Type B pancreatic cell (in vitro differentiated cells): ENCODE measurements at regions not wholly inside any gene's neighbourhood (a gene's known extent, or its start where the extent isn't known, plus 50 kb on each side); places are given as distances from the start of the nearest gene placed in this dataset.

Experiments
- DNase-seq: peaks from one replicate; pipeline ENCODE4 v3.0.0; 2021; ENCODE audit warnings: mixed read lengths; ENCODE audit not compliant: unreplicated experiment; ENCODE audit errors: extremely low spot score
- H3K27ac Mint-ChIP-seq: 2 replicates; pipeline ENCODE4 v1.8.0; 2021; ENCODE audit warnings: mild to moderate bottlenecking, mixed read lengths
- H3K27me3 Mint-ChIP-seq: 2 replicates; pipeline ENCODE4 v1.8.0; 2021; ENCODE audit warnings: mixed read lengths
- H3K36me3 Mint-ChIP-seq: 2 replicates; pipeline ENCODE4 v1.8.0; 2021; ENCODE audit warnings: mixed read lengths
- H3K4me1 Mint-ChIP-seq: one replicate; pipeline ENCODE4 v1.8.0; 2021; ENCODE audit warnings: mixed read lengths; ENCODE audit not compliant: unreplicated experiment
- H3K4me3 Mint-ChIP-seq: 2 replicates; pipeline ENCODE4 v1.8.0; 2021; ENCODE audit warnings: mild to moderate bottlenecking, mixed read lengths
- H3K9me3 Mint-ChIP-seq: 2 replicates; pipeline ENCODE4 v1.8.0; 2021; ENCODE audit warnings: mixed read lengths
- TF ChIP-seq, protein P1 (sequence below): fragments of 200-600 bp; sonication (generic); conservative IDR thresholded peaks from 2 replicates; pipeline ENCODE4 v1.5.0; 2021; ENCODE audit warnings: antibody characterized with exemption, mild to moderate bottlenecking

DNA sequence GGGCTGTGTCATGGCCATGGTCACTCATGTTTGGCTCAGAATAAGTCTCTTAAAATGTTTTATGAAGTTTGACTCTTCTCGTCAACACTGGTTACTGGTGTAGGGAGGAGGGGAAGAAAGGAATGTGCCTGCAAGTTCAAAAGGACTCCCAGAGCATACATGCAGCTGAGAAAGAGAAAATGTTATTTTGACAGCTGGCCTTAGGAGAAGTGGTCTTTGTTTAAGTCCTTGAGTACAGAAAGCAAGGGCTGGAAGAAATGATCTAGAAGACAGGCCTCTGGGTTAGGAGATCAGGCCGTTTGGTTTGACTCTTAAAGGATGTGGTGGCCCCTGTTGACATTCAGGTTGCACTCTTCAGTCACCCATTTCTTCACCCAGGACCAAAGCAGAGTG is 245.5 kb downstream of the REEP3 start:
- no peaks in the 10 kb centered on the region for H3K9me3 Mint-ChIP-seq
- peaks cover 16% of the 10 kb centered on the region for H3K4me1 Mint-ChIP-seq
- H3K27ac Mint-ChIP-seq = no peak overlapping the region
- H3K36me3 Mint-ChIP-seq = no peaks in the 10 kb centered on the region
- no peaks in the 10 kb centered on the region for H3K27me3 Mint-ChIP-seq
- DNase-seq = no peak
- TF ChIP-seq, protein P1, sequence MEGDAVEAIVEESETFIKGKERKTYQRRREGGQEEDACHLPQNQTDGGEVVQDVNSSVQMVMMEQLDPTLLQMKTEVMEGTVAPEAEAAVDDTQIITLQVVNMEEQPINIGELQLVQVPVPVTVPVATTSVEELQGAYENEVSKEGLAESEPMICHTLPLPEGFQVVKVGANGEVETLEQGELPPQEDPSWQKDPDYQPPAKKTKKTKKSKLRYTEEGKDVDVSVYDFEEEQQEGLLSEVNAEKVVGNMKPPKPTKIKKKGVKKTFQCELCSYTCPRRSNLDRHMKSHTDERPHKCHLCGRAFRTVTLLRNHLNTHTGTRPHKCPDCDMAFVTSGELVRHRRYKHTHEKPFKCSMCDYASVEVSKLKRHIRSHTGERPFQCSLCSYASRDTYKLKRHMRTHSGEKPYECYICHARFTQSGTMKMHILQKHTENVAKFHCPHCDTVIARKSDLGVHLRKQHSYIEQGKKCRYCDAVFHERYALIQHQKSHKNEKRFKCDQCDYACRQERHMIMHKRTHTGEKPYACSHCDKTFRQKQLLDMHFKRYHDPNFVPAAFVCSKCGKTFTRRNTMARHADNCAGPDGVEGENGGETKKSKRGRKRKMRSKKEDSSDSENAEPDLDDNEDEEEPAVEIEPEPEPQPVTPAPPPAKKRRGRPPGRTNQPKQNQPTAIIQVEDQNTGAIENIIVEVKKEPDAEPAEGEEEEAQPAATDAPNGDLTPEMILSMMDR = no peak
- no peak overlapping the region for H3K4me3 Mint-ChIP-seq

DNA sequence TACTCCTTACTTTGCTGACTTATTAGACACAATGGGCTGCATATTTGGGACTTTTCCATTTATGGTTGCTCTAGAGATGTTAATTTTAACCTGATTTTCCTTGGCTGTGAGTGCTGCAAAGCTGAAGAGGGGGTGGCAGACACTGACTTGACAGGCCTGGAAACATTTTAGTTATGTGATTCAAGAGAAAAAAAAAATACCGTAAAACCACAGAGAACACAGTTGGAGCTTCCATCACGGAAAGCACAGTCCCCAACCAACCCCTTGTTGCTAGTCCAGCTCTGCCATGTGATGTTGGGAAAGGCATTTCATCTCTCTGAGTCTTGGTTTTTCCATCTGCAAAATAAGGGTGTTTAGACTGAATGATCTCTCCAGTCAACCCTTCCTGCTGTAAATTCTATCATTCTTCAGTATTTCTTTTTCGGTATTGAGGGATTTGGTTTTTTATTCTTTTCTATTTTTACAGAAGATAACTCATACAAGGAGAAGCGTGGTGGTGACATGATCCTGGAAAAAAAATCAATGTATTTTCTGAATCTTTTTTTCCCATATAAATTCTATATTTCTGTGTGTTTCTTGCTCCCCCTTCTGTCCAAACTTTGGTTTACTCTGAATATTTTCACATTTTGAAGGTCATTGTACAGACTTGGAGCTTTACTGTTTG is 246.1 kb downstream of the REEP3 start:
- H3K4me1 Mint-ChIP-seq = peaks cover 16% of the 10 kb centered on the region
- no peaks in the 10 kb centered on the region for H3K9me3 Mint-ChIP-seq
- H3K4me3 Mint-ChIP-seq = no peak overlapping the region
- no peak overlapping the region for H3K27ac Mint-ChIP-seq
- no peaks in the 10 kb centered on the region for H3K36me3 Mint-ChIP-seq
- DNase-seq = no peak
- TF ChIP-seq, protein P1 = peak; percentile 66
- no peaks in the 10 kb centered on the region for H3K27me3 Mint-ChIP-seq

DNA sequence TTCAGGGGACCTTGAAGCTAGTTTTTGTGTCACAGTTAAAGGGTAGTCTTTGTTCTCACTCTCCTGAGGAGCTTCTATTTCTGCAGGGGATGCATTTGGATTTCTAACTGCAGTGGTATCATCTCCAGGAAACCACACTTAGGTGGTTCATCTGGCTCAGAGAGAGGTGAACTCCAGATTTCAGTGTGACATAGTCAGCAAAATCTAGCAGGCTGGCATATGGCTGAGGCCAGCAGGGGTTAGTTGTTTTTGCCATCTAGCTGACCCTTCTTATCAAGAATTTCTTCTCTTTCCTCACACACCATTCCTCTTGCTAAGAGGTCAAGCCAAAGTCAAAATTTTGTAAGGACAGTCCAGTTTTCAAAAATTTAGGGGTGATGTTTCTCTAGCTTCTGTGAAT is 248.2 kb downstream of the REEP3 start:
- no peak for DNase-seq
- TF ChIP-seq, protein P1 = no peak
- H3K9me3 Mint-ChIP-seq = no peaks in the 10 kb centered on the region
- no peaks in the 10 kb centered on the region for H3K36me3 Mint-ChIP-seq
- peaks cover 3% of the 10 kb centered on the region for H3K27me3 Mint-ChIP-seq
- H3K27ac Mint-ChIP-seq = no peak overlapping the region
- H3K4me3 Mint-ChIP-seq = no peak overlapping the region
- peaks cover 16% of the 10 kb centered on the region for H3K4me1 Mint-ChIP-seq

DNA sequence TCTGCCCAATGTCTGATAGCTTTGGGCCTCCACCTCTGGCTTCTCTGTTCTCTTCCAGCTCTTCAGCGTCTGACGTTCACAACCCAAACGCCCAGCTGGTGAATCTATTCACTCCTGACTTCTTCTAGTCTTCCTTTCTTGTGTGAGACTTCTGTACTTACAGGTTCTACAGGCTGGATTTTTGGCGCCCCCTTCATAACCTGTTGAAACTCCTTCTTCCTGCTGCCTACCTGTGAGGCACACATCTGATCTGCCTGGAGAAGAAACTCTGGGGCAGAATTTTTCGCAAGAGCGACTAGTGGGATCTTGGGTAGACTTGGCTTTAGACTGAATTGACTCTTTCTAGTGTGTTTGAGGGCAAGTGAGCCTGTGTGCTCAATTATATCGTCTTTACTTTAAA is 249.3 kb downstream of the REEP3 start:
- no peak overlapping the region for H3K27ac Mint-ChIP-seq
- peaks cover 16% of the 10 kb centered on the region for H3K4me1 Mint-ChIP-seq

DNA sequence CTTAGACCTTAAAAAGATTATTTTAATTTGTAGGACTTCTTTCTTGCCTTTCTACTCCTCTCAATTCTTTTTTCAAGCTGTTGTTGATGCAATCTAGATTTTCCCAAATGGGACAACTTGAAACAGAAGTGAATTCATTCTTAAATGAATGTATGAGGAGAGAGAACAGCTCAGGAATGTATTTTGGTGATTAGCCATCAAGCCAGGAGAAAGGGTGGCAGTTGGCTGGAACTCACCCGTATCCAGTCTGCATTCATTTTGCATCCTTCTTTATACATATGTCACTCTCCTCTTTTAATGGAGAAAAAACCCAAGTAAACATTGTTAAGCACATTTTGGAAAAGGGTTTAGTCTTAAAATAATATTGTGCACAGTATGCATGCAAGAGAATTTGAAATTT is 251.3 kb downstream of the REEP3 start:
- TF ChIP-seq, protein P1 = no peak
- H3K9me3 Mint-ChIP-seq = no peaks in the 10 kb centered on the region
- no peaks in the 10 kb centered on the region for H3K36me3 Mint-ChIP-seq
- H3K27me3 Mint-ChIP-seq = peaks cover 3% of the 10 kb centered on the region
- DNase-seq = no peak
- peaks cover 4% of the 10 kb centered on the region for H3K4me1 Mint-ChIP-seq
- H3K27ac Mint-ChIP-seq = no peak overlapping the region
- no peak overlapping the region for H3K4me3 Mint-ChIP-seq

More for the DNA sequence above, 249.3 kb downstream of the REEP3 start:
- no peak for DNase-seq
- H3K4me3 Mint-ChIP-seq = no peak overlapping the region
- H3K27me3 Mint-ChIP-seq = peaks cover 3% of the 10 kb centered on the region
- H3K9me3 Mint-ChIP-seq = no peaks in the 10 kb centered on the region
- TF ChIP-seq, protein P1 = no peak
- no peaks in the 10 kb centered on the region for H3K36me3 Mint-ChIP-seq

DNA sequence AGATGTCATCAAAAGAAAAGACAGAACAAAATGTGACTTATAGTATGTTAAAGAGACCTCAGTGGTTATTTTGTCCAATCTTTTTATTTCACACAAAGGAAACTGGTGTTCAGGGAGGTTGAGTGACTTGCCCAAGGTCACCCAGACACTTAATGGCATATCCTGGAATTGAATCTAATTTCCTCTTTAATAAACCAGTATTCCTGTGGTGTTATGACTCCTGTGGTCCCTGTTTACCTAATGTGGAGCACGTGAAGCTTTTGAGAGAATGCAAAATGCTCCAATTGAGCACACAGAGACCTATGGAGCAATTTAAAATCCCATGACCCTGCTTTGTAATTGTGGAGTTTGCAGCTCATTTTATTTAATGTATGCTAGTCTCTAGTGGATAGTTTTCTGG is 251.9 kb downstream of the REEP3 start:
- Mint-ChIP-seq H3K9me3 (no peaks in the 10 kb centered on the region), H3K4me3 (no peak overlapping the region)

More for the DNA sequence above, 251.9 kb downstream of the REEP3 start:
- TF ChIP-seq, protein P1 = no peak
- Mint-ChIP-seq H3K4me1 (no peaks in the 10 kb centered on the region), H3K27me3 (peaks cover 3% of the 10 kb centered on the region), H3K27ac (no peak overlapping the region), H3K36me3 (no peaks in the 10 kb centered on the region)
- DNase-seq = no peak
